ENCODE measurements at regions not wholly inside any gene's neighbourhood (a gene's known extent, or its start where the extent isn't known, plus 50 kb on each side); places are given as distances from the start of the nearest gene placed in this dataset.

DNA sequence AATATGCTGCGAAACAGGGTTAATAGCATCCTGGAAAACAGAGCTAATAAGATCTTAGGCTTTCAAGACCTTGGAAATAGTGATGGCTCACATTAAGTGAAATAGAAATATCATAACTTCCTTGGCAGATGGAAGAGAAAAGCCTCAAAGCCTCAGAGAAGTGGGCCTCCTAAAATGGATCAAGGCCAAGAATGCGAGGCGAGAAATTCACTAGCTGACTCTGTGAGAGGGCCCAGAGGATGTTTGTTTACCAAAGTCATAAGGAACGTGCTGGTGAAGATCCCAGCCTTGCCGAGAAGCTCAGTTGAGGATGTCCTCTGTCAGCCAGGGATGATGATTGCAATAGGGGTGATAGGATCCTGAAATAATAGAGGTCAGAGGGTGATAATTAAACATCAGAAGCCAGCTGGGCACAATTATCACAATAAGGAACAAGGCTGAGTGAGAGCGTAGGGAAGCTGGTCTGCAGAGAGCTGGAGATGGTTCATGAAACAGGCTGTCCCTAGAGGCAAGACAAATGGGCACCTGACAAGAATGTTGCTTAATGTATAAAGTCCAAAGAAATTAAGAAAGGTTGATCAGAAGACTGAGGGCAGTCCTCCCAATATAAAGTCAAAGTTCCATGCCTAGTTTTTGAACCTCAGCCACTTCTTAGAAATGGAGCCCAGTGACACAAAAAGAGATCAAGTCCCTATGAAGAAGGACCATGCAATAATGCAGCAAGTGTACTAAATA lies 101.7 kb upstream of the COG2 start:
- peaks cover 3% of the 10 kb centered on the region for H3K27me3 Mint-ChIP-seq (ENCODE audit: insufficient read depth, low read depth)
- no peaks in the 10 kb centered on the region for H3K9me3 Mint-ChIP-seq

DNA sequence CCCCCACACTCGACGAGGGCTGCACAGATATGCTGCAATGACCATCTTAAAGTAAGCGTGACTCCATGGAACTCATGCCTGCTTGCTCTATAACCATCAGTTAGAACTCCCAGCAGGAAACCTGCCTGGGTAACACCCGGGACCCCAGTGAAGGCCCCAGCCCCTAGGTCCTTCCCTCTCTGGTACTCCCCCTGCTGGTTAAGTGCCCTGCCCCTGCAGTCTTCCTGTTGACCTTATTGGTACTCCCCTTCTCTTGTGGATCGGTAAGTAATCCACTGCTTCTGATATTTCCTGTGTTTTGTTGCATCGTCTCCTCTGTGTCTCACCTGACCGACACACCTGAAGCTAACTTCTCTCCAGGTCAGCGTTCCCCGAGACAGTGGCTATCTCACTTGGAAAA lies 104.8 kb upstream of the COG2 start:
- no peak overlapping the region for H3K27ac Mint-ChIP-seq
- no peaks in the 10 kb centered on the region for H3K36me3 ChIP-seq
- no peaks in the 10 kb centered on the region for H3F3A ChIP-seq (ENCODE audit: low read depth)
- no peaks in the 10 kb centered on the region for H3K27me3 ChIP-seq
- H3K9me3 ChIP-seq (ENCODE audit: low read depth) = no peaks in the 10 kb centered on the region
- H3K9ac ChIP-seq = no peak overlapping the region
- H3K4me1 Mint-ChIP-seq = peaks cover 4% of the 10 kb centered on the region
- no peaks in the 10 kb centered on the region for H3K36me3 Mint-ChIP-seq
- no peak overlapping the region for H3K4me3 Mint-ChIP-seq
- H3K4me3 ChIP-seq = no peak overlapping the region
- H3K27ac ChIP-seq = no peak overlapping the region
- peaks cover 2% of the 10 kb centered on the region for H3K27me3 Mint-ChIP-seq (ENCODE audit: insufficient read depth, low read depth)
- H4K20me1 ChIP-seq (ENCODE audit: low read depth) = no peaks in the 10 kb centered on the region
- TF ChIP-seq EZH2phosphoT487 (IDR thresholded peaks at IDR 0.05) = no peak
- TF ChIP-seq, protein P1, sequence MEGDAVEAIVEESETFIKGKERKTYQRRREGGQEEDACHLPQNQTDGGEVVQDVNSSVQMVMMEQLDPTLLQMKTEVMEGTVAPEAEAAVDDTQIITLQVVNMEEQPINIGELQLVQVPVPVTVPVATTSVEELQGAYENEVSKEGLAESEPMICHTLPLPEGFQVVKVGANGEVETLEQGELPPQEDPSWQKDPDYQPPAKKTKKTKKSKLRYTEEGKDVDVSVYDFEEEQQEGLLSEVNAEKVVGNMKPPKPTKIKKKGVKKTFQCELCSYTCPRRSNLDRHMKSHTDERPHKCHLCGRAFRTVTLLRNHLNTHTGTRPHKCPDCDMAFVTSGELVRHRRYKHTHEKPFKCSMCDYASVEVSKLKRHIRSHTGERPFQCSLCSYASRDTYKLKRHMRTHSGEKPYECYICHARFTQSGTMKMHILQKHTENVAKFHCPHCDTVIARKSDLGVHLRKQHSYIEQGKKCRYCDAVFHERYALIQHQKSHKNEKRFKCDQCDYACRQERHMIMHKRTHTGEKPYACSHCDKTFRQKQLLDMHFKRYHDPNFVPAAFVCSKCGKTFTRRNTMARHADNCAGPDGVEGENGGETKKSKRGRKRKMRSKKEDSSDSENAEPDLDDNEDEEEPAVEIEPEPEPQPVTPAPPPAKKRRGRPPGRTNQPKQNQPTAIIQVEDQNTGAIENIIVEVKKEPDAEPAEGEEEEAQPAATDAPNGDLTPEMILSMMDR (IDR thresholded peaks at IDR 0.05) = peak; percentile 64
- no peaks in the 10 kb centered on the region for H3K79me2 ChIP-seq (ENCODE audit: low read depth)
- H3K4me1 ChIP-seq = no peaks in the 10 kb centered on the region
- H2AFZ ChIP-seq (replicated peaks) = peak overlapping the region; percentile 59
- DNase-seq (ENCODE audit: low spot score) = peak; percentile 53
- no peak overlapping the region for H3K4me2 ChIP-seq
- H3K9me3 Mint-ChIP-seq = peaks cover 16% of the 10 kb centered on the region

More for the DNA sequence above, 101.7 kb upstream of the COG2 start:
- no peaks in the 10 kb centered on the region for H4K20me1 ChIP-seq (ENCODE audit: low read depth)
- H2AFZ ChIP-seq (replicated peaks) = no peak overlapping the region
- no peaks in the 10 kb centered on the region for H3K36me3 ChIP-seq
- TF ChIP-seq EZH2phosphoT487 (IDR thresholded peaks at IDR 0.05) (no peak), EZH2 (IDR thresholded peaks at IDR 0.05) (no peak)
- TF ChIP-seq, protein P1 (IDR thresholded peaks at IDR 0.05) = no peak
- H3K9me3 ChIP-seq (ENCODE audit: low read depth) = no peaks in the 10 kb centered on the region
- H3K27ac ChIP-seq = no peak overlapping the region
- H3K4me1 Mint-ChIP-seq = peaks cover 4% of the 10 kb centered on the region
- no peak overlapping the region for H3K4me2 ChIP-seq
- no peak for DNase-seq (ENCODE audit: low spot score)
- H3K79me2 ChIP-seq (ENCODE audit: low read depth) = no peaks in the 10 kb centered on the region
- no peak overlapping the region for H3K27ac Mint-ChIP-seq
- H3K4me3 ChIP-seq = no peak overlapping the region
- H3K27me3 ChIP-seq = no peaks in the 10 kb centered on the region
- H3K4me3 Mint-ChIP-seq = no peak overlapping the region
- H3K4me1 ChIP-seq = no peaks in the 10 kb centered on the region
- no peaks in the 10 kb centered on the region for H3K36me3 Mint-ChIP-seq
- H3F3A ChIP-seq (ENCODE audit: low read depth) = no peaks in the 10 kb centered on the region
- no peak overlapping the region for H3K9ac ChIP-seq

DNA sequence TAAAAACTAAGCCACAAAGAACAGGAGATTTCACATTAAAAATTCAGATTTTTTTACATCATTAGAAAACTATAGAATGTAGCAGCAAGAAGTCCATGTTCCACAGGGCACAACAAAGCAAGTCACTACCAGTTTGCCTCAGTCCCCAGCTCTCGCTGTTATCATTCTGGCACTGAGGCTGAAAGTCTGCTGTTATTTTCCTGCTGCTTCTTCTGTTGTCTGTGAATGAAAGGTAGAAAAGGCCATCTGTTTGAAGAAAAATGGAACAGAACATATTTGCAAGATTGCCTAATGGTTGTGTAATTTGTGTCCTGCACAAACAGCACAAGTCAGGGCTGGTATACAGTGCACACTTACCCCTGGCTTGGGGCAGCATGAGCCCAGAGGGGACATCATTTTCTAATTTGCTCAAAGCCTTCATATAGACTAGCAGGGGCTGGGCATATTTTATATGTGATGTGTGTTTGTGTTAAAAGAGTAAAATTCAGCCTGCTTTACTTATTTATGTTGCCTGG lies 105.6 kb upstream of the COG2 start:
- Mint-ChIP-seq H3K4me1 (peaks cover 4% of the 10 kb centered on the region), H3K4me3 (no peak overlapping the region), H3K36me3 (no peaks in the 10 kb centered on the region), H3K27ac (no peak overlapping the region), H3K9me3 (peaks cover 16% of the 10 kb centered on the region), H3K27me3 (ENCODE audit: insufficient read depth, low read depth) (peaks cover 2% of the 10 kb centered on the region)
- no peaks in the 10 kb centered on the region for H3K27me3 ChIP-seq
- H3K9ac ChIP-seq = no peak overlapping the region
- no peak overlapping the region for H3K4me2 ChIP-seq
- H2AFZ ChIP-seq (replicated peaks) = peak overlapping the region; percentile 54
- no peak for DNase-seq (ENCODE audit: low spot score)
- no peaks in the 10 kb centered on the region for H3F3A ChIP-seq (ENCODE audit: low read depth)
- no peaks in the 10 kb centered on the region for H3K79me2 ChIP-seq (ENCODE audit: low read depth)
- no peaks in the 10 kb centered on the region for H3K36me3 ChIP-seq
- TF ChIP-seq EZH2 (IDR thresholded peaks at IDR 0.05) = no peak
- TF ChIP-seq EZH2phosphoT487 (IDR thresholded peaks at IDR 0.05) = no peak
- TF ChIP-seq, protein P1 (IDR thresholded peaks at IDR 0.05) = no peak
- no peaks in the 10 kb centered on the region for H3K9me3 ChIP-seq (ENCODE audit: low read depth)
- H3K27ac ChIP-seq = no peak overlapping the region
- no peak overlapping the region for H3K4me3 ChIP-seq
- H3K4me1 ChIP-seq = no peaks in the 10 kb centered on the region
- no peaks in the 10 kb centered on the region for H4K20me1 ChIP-seq (ENCODE audit: low read depth)

Measured in neural progenitor cell (in vitro differentiated cells).